ENCODE measurements at regions not wholly inside any gene's neighbourhood (a gene's known extent, or its start where the extent isn't known, plus 50 kb on each side); places are given as distances from the start of the nearest gene placed in this dataset.

DNA sequence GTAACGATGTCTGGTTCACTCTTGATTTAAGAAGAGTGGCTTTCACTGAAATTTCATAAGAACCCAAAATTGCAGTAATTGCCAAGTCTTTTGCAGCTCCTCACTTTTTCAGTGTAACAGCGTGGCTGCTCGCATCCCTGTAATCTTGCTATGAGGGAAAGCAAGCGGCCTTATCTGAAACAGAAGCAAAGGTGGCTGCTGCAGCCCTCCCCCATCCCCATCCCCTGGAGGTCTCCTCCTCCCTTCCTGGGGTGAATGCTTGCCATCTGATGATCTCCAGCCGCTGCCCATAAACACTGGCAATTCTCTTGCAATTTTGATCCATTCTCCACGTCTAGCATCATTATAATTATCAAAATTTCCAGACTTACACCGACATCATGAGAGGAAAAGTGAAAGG, 182.5 kb upstream of the ASIC2 start:
- DNase-seq (ENCODE audit: low read depth), result no peak

DNA sequence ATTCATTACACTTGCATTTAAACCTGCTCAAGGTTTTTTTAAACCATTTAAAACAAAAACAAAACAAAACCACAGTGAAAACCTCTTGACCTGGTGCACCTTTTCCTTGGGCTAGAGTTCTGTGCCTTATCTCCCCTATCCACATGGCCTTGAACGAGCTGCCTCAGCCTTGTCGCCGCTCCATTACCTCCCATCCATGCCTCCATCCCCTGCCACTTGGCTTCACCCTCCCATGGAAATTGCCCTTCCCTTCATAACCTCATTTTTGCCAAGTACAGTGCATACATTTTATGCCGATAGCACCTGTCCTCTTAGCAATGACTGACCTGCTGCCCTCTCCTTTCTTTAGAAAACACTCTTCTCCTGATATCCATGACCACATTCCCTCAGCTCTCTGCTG, 188.6 kb upstream of the ASIC2 start:
- DNase-seq (ENCODE audit: low read depth), result no peak

DNA sequence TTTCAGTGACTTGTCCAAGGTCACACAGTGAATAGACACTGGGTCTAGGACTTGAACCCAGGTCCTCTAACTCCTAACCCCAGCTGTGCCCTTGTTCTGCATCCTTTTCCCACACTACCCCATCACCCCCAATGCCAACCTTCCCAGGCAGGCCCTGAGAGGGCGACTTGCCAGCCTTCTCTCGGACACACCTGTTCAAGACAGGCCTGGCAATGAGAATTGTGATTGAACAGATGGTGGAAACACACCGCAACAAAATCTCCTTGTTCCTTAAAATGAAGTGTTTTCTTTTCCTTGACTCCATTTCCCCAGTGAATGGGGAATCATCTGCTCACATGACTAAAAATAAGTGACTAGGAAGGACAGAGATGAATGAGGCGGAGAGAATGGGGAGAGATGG, 189.5 kb upstream of the ASIC2 start:
- no peak for DNase-seq (ENCODE audit: low read depth)

DNA sequence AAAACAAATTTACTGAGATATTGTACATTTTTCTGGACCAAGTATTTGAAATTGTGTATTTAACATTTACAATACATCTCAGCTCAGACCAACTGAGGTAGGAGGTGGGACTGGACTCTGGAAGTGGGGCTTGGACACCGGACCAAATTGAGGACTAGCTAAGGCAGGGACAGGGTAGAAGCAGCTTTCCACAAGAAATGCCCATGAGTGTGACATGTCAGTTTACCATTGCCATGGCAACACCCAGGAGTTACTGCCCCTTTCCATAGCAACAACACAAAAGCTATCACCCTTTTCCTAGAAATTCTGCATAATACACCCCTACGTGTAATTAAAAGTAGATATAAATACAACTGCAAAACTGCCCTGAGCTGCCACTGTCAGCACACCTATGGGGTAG, 191.5 kb upstream of the ASIC2 start:
- no peak for DNase-seq (ENCODE audit: low read depth)

DNA sequence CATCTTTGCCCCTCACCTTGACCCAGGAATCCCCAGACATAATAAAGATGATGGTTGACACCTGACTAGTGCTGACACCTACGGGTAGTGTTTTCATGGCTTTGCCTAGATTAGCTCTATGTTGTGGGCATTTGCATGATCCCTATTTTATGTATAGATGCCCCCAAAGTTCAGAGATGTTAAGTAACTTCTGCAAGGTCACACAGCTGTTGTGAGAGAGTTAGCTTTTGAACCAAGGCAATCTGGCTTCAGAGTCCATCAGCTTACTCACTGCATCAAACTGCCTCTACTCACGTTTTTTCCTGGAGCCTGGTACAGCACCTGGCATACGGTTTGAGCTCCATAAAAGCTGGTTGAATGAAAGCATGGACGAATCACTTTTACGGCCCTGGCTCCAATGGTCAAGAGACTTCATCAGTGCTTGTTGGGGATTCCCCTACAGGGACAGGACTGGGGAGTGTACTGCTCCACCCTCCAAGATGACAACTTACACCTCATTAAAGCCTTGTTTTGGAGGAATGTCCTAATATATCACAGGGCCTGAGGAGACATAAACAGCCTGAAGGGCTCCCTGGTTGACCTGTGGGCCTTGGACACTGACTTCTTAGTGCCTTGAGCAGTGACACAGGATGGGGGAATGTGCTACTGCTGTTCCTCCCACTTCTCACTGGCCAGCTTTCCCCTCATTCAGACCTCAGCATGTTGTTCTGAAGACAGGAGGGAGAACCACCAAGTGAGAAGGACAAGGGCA, 193.2 kb upstream of the ASIC2 start:
- DNase-seq (ENCODE audit: low read depth), result no peak

DNA sequence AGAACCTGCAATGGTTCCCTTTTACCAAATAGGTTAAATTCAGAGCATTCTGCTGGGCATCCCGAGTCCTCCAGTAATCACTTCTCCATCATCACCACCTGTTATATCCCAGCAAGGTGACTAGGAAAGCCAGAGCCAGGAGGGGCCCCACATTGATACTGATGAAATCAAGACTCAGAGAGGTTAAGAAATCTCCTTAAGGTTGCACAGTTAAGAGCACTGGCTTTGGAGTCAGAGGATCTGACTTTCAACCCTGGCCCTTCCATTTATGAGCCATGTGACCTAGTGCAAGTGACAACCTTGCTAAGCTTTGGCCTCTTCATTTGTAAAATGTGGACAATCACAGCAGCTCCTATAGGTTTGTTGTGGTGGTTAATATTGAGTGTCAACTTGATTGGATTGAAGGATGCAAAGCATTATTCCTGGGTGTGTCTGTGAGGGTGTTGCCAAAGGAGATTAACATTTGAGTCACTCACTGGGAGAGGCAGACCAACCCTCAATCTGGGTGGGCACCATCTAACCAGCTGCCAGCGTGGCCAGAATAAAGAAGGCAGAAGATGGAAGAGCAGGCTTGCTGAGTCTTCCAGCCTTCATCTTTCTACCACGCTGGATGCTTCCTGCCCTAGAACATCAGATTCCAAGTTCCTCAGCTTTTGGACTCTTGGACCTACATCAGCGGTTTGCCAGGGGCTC, 194.2 kb upstream of the ASIC2 start:
- no peak for DNase-seq (ENCODE audit: low read depth)

DNA sequence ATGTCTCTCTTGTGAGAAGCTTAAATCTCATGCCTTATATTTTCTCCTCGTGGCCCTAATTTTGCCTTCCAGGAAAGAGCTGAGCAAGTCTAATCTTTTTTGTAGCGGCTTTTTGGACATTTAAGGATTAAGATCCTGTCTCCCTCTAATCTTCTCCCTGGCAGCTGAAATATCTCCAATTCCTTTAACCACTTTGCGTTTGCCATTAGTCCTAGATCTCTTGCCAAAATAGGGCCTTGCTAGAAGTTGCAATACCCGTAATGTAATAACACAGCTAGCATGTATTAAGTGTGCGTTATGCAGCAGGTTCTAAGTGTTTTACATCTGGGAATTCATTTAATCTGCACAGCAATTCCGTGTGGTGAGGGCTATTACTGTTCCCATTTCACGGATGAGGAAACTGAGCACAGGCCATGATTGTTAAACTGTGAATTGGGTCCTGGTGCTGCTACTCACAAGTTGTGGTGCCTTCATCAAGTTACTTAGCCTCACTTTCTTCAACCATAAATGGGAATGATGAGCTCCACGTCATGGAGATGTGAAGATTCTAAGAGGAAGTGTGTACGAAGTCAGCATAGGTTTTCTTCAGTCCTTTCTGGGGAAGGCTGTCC, 198.9 kb upstream of the ASIC2 start:
- DNase-seq (ENCODE audit: low read depth), result no peak

DNA sequence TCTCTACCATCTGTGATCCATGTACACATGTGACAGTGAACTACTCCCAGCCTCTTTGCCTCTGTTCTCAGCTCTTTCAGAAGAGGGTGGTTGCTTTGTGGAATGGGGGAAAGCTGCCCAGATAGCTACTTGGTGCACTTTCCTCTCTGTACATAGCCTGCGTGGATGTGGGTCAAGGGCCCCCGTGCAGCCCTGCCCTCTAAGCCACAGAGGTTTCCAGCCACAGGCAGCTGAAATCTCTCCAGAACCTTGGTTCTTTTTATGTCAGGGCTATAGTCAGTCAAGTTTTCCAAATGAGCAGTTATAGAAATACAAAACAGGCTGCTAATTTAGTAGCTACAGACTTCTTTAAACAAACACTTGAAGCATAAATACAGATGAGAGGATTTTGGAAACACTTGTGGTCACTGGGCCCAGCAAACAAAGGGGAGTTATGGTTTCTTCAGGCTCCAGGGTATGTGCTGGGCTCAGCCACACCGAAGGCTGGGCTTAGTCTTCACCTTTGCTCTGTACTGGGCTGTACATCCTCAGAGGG, 199.7 kb upstream of the ASIC2 start:
- DNase-seq (ENCODE audit: low read depth), result no peak

DNA sequence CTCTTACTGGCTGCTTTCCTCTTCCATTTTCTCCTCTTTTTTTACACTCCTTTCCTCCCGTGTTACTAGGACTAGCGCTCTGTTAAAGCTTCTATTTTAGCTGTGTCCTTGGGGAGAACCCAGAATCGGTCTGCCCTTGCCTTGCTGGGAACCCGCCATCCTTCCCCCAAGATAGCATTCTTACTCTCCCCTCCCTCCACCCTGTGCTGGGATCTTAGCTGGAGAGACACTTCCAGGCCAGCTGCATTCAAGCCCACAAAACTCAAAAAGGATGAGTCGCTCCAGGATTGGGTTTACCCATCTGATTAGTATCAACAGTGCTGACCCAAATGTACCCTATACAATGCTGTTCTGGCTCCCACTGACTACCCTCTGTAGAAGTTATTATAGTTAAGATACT, 200.5 kb upstream of the ASIC2 start:
- DNase-seq (ENCODE audit: low read depth), result no peak

DNA sequence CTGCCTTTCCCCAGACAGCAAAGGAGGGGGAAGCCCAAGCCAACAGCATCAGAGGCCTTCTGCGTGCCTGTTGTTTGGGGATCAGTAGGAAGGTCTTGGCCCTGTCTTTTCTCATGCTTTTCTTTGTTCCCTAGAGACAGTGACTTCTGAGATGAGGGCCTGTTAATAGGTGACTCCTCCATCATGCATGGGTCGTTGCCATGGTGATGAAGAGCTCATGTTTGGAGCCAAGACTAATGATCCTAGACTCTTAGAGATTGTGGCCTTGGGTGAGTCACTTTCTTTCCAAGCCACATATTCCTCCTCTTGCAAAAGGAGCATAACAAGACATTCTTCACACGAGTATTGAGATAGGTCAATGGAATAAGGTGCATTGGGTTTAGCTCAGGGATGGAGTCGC, 201.1 kb upstream of the ASIC2 start:
- no peak for DNase-seq (ENCODE audit: low read depth)

DNA sequence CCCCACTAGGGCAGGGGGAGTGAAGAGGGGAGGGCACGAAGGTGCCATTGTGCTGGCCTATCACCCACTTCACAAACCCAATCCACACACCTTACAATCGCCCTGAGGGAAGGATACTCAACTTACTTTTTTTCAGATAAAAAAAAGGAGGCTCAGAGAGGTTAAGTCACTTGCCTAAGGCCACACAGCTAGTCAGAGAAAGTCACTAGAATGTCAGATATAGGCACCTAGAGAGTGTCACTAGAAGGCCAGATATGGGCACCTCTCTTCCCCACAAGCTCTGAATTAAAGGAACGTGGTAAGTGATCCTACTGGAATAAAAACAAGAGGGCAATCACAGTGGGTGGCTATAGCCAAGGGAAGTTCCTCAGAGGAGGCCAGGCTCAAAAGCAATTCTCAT, 204.5 kb upstream of the ASIC2 start:
- no peak for DNase-seq (ENCODE audit: low read depth)

DNA sequence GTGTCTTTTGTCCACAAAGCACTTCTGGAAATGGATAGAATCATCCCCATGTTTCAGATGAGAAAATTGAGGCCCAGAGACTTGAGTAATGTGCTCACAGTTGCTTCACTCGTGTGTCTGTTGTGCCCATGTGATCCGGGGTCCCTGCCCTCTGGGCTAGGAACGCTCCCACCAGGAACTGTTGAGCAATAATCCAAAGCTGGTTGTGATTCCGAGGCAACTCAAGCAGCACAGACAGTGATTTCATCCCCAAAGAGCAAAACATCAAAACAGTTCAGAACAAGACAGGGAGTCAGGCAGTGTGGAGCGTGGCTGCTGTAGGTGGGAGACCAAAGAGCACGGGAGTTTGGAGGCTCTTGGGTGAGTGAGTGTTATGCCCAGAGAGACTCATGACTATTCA, 205.0 kb upstream of the ASIC2 start:
- no peak for DNase-seq (ENCODE audit: low read depth)

DNA sequence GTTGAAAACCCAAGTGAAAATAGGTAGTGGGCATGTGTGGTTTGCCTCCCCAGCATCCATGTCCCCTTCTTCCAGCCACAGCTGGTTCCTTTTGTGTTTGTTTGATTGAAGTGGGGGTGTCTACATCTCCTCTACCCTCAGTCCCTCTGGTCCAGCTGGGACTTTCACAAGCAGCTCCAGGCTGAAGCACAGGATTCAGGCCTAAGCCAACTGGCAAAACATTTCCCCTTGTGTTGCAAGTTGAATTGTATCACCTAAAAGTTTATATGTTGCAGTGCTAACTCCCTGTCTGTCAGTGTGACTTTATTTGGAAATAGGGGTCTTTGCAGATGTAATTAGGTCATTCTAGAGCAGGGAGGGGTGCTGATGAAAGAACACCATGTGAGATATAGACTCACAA, 205.9 kb upstream of the ASIC2 start:
- DNase-seq (ENCODE audit: low read depth), result no peak

DNA sequence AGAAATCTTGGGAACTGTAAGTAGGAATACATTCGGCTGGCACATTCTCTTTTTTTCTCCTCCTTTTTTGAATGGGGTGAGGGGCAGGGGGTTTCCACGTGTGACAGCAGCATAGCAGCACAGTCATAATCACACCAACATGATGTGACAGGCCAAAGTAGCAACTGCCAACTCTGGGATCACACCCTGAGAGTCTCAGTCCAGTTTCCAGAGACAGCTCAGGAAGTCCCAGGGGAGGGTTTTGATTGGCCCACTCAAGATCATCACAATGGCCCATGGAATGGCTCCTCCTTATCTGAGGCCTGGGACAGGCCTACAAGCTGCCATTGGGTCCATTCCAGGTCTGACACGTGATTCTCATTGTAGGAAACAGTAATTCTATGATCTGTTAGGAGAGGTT, 207.1 kb upstream of the ASIC2 start:
- no peak for DNase-seq (ENCODE audit: low read depth)

DNA sequence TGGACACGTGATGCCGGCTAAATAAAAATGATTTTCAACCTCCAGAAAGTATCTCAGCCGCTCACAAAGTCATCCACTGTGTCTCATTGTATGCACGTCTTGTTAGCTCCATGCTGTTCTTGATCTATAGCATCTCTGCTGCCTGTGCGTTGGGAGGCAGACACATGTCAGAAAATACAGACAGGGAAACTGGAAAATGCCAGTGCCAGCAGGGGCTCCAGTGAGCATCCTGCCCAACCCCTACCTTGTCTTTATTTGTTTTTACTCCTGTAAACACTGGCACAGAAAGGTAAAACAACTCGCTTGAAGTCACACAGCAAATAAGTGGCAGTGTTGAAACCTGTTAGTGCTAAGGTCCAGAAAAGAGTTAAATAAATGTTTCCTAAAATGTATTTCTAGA, 208.1 kb upstream of the ASIC2 start:
- DNase-seq (ENCODE audit: low read depth), result no peak

DNA sequence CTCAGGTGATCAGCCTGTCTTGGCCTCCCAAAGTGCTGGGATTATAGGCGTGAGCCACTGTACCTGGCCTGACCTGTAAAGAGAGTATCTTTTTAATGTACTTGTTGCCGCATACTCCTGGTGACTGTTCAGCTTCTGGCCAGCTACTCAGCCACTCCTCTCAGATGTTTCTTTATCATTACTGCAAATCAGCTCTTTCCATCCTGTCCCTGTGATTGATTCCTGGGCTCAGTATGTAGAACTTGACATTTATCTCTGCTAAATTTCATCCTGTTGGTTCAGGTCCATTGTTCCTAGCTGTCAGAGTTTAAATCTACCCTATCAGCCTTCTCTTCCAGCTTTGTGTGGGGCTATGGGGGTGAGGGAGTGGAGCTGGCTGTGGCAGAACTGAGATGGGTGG, 211.5 kb upstream of the ASIC2 start:
- DNase-seq (ENCODE audit: low read depth), result no peak

DNA sequence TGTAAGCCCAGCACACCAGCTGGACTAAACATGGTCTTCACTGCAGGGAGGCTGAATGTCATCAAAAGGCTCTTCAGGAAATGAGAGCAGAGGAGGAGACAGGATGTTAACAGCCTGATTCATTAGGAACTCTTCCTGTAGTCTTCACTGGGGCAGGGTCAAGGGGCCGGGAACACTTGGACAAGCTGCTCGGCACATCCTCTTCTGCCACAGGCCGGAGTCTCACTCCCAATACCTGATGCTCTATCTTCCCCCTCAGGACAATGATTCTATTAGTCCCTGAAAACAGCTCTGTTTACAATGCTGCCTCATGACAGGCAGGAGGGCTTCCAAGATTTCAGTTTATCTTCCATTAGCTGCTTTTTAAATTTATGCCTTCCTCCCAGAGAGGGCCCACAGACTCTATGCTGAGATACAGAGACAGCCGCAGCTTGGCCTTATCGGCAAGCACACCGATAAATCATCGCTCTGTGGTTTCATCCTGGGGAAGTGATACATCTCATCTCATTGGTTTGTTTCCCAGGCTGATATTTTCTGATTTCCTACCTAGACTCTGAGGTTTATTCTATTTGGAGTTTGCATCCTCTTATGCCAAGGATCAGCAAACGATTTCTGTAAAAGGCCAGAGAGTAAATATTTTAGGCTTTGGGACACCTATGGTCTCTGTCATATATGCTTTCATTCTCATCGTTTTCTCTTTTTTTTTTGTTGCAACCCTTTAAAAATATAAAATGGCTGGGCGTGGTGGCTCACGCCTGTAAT, 214.0 kb upstream of the ASIC2 start:
- no peak for DNase-seq (ENCODE audit: low read depth)

DNA sequence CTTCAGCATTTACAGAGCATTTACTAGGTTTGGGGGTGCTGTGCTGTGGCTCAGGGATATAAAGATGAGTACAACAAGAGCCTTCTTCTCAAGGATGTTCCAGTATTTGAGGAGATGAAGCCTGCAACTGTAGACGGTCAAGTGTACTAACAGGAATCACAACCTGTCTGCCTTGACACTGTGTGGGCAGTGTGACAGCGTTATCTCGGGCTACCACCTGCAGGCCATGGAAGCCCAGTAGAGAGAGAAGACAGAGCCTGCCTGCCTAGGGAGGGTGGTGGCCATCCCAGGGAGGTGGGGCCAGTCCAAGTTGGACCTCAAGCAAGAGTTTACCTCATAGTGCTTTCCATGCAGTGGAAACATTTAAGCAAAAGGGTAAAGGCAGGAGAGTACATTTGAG, 215.1 kb upstream of the ASIC2 start:
- DNase-seq (ENCODE audit: low read depth), result no peak

DNA sequence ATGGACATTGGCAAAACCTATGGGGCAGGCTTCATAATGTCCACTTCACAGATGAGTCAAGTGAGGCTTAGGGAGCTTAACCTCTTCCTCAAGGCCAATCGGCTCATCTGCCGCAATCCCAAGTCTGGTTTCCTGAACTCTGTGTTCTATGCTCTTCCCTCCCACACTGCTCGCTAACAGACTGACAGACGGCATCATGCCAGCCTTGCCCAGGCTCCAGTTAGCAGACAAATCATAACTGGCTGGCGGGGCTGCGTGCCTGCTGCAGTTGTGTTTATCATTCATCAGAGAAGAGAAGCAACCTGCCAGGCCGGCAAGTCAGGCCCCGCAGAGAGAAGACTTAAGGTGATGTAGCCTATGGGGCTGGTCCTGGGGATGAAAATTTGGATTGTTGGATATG, 216.2 kb upstream of the ASIC2 start:
- DNase-seq (ENCODE audit: low read depth), result no peak

DNA sequence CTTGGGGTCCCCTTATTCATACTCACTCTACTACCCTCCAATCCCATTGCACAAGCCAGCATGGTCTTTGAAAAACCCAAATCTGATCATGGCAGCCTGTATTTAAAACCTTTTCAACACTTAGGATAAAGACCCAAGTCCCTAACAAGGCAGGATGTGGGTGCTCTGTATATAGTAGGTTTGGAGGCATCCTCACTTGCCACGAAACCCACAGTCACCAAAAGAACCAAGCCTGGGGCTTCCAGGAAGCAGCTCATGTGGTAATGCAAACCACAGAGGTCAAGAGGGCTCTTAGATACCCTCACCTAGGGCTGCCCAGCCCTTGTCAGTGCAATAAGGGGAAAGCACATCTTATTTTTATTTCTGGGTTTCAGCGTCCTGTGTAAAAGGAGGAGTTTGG, 218.6 kb upstream of the ASIC2 start:
- no peak for DNase-seq (ENCODE audit: low read depth)

DNA sequence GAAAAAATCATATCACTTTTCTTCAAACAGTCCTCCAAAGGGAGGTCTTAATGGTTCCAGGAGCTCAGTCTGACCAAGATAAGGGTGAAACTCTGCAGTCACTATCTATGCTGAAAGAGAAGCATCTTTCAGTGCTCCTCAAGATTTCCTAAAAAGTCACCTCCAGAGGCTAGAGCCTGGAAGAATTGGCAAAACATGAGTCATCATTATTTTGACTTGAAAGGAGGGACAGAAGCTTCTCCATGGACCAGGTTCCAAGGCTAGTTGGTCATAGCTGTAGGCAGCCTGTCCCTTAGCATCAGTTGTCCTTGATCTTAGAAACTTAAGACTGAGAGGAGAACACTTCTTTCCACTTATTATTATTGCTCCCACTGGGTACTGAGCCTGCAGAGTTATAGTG, 219.0 kb upstream of the ASIC2 start:
- DNase-seq (ENCODE audit: low read depth), result no peak

DNA sequence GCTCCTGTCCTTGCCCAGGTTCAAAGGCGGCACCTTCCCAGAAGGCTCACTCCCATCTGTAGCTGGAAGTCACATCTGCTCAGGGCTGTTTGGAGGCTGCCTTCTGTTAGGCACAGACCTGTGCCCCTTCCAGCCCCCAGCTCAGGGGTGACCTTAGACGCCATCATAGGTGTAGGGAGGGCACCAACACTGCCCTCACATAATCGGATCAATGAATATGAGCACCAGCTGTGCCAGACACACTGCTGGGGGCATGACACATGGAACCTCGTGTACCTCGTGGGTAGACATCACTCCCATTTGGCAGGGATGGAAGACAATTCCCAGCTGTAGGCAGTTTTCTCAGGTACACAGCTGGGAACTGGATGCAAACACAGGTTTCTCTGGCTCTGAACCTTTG, 220.7 kb upstream of the ASIC2 start:
- no peak for DNase-seq (ENCODE audit: low read depth)

DNA sequence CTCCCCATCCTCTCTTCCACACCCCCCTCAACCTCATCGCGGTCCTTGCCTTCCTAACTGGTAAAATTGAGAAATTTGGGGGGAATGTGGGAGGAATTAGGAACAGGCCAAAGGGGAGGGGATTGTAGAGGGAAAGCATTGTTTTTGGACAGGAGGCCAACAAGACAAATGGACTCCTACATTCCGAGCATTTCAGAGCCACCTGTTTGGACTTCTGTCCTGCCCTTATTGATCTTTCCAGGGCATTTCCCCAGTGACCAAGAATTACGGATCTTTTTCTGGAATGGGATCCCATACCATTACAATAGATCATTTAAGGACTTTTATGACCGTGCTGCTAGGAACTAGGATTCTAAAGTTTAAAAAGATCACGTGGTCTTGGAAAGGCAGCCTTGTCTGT, 221.3 kb upstream of the ASIC2 start:
- no peak for DNase-seq (ENCODE audit: low read depth)

All from stimulated activated CD8-positive, alpha-beta memory T cell treated with anti-CD3 and anti-CD28 coated beads, Interleukin-7, amount 100 ng/mL, for 24 hours (primary cell).